ENCODE measurements at regions not wholly inside any gene's neighbourhood (a gene's known extent, or its start where the extent isn't known, plus 50 kb on each side); places are given as distances from the start of the nearest gene placed in this dataset.

- TF ChIP-seq CTCF (IDR thresholded peaks at IDR 0.05; ENCODE audit: low read depth, low read length), result no peak
- no peak for DNase-seq (ENCODE audit: low read depth in 2 of 2)
- no peak overlapping the region for H3K4me3 ChIP-seq (replicated peaks in 1 of 2; ENCODE audit: low read depth in 2 of 2, low read length in 2 of 2)
Observed at GRCh38 chr14:48788771-48789170, 797.4 kb downstream of the RPS29 start.

GRCh38 chr14:48786498-48786897, 799.7 kb downstream of the RPS29 start:
- H3K4me3 ChIP-seq (replicated peaks in 1 of 2; ENCODE audit: low read depth in 2 of 2, low read length in 2 of 2), result no peak overlapping the region
- TF ChIP-seq CTCF (IDR thresholded peaks at IDR 0.05; ENCODE audit: low read depth, low read length), result no peak
- DNase-seq (ENCODE audit: low read depth in 2 of 2), result no peak

GRCh38 chr14:48771717-48772116, 814.5 kb downstream of the RPS29 start:
- H3K4me3 ChIP-seq (replicated peaks in 1 of 2; ENCODE audit: low read depth in 2 of 2, low read length in 2 of 2), result no peak overlapping the region
- DNase-seq (ENCODE audit: low read depth in 2 of 2), result no peak
- TF ChIP-seq CTCF (IDR thresholded peaks at IDR 0.05; ENCODE audit: low read depth, low read length), result no peak

GRCh38 chr14:48751293-48751692, 834.9 kb downstream of the RPS29 start:
- DNase-seq (ENCODE audit: low read depth in 2 of 2), result no peak
- H3K4me3 ChIP-seq (replicated peaks in 1 of 2; ENCODE audit: low read depth in 2 of 2, low read length in 2 of 2), result no peak overlapping the region
- no peak for TF ChIP-seq CTCF (IDR thresholded peaks at IDR 0.05; ENCODE audit: low read depth, low read length)

- H3K4me3 ChIP-seq (replicated peaks in 1 of 2; ENCODE audit: low read depth in 2 of 2, low read length in 2 of 2), result no peak overlapping the region
- no peak for TF ChIP-seq CTCF (IDR thresholded peaks at IDR 0.05; ENCODE audit: low read depth, low read length)
- no peak for DNase-seq (ENCODE audit: low read depth in 2 of 2)
Observed at GRCh38 chr14:48748151-48748675, 838.0 kb downstream of the RPS29 start.

DNA sequence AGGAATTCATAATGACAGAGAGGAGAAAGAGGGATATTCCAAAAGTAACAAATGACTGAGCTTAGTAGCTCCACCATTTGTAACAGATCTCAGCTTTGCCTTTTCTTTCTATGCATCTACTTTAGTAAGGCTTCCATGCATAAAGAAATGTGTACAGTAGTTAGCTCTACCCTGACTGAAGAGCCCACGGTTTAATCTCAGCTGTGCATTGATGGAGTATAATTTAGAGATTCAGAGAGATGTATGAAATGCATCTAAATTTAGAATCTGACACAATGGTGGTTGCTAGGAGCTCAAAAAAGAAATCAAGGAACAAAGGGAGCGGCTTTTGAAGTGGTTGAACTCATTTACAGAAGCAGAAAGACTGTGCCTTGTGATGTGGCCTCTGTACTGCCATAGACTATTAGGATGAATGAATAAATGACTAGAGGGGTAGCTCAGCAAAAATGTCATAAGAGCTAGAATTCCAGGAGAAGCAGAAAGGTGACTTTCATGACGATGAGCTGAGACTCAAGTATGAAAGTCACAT, 838.6 kb downstream of the RPS29 start:
- TF ChIP-seq CTCF (IDR thresholded peaks at IDR 0.05; ENCODE audit: low read depth, low read length), result no peak
- no peak overlapping the region for H3K4me3 ChIP-seq (replicated peaks in 1 of 2; ENCODE audit: low read depth in 2 of 2, low read length in 2 of 2)
- DNase-seq (ENCODE audit: low read depth in 2 of 2), result no peak

- DNase-seq (ENCODE audit: low read depth in 2 of 2), result no peak
- no peak overlapping the region for H3K4me3 ChIP-seq (replicated peaks in 1 of 2; ENCODE audit: low read depth in 2 of 2, low read length in 2 of 2)
- no peak for TF ChIP-seq CTCF (IDR thresholded peaks at IDR 0.05; ENCODE audit: low read depth, low read length)
Observed at GRCh38 chr14:48744202-48744601, 842.0 kb downstream of the RPS29 start.
